GM12878 (cell line): ENCODE measurements at regions not wholly inside any gene's neighbourhood (a gene's known extent, or its start where the extent isn't known, plus 50 kb on each side); places are given as distances from the start of the nearest gene placed in this dataset.

Source experiments
- ATAC-seq: fragments of 200-7000 bp; cut with Tn5 transposase; 3 replicates; pipeline ENCODE4 v1.9.1; 2020; ENCODE audit warnings: mild to moderate bottlenecking, moderate library complexity
- BruUV-seq: library from RNA; stranded (reverse); fragments of 400-500 nt; replicated peaks from 2 replicates; lab custom pipeline; 2021; lab: Mats Ljungman, UMichigan
- CTCF ChIA-PET: fragments of 300-600 bp; sonication (Branson Sonifier 250); formaldehyde crosslinking; extraction: SDS; loops from one replicate; lab custom pipeline; 2021; ENCODE audit warnings: inconsistent platforms; lab: Yijun Ruan, JAX
- POLR2A ChIA-PET: fragments of 350-600 bp; formaldehyde crosslinking; extraction: SDS; loops from one replicate; lab custom pipeline; 2021; ENCODE audit warnings: inconsistent platforms; lab: Charles Lee
- RAD21 ChIA-PET: fragments of 300-600 bp; sonication (Branson Sonifier 250); formaldehyde crosslinking; loops from one replicate; lab custom pipeline; 2023; ENCODE audit warnings: antibody characterized with exemption; ENCODE audit not compliant: unreplicated experiment; lab: Charles Lee
- SMC1A ChIA-PET: fragments of 300-600 bp; sonication (Branson Sonifier 250); formaldehyde crosslinking; loops from one replicate; lab custom pipeline; 2023; ENCODE audit not compliant: unreplicated experiment, uncharacterized antibody; lab: Charles Lee
- DNase-seq: peaks from one replicate; pipeline ENCODE4 v3.0.0-alpha.2; 2011; ENCODE audit warnings: low read depth, low spot score
- FAIRE-seq: peaks from 3 replicates; lab custom pipeline; 2011; peaks lifted over from hg19 to GRCh38; lab: Jason Lieb, UNC
- H2AFZ ChIP-seq: 2 replicates; pipeline ENCODE4 v1.6.0; 2011; ENCODE audit warnings: low read depth, low read length, control low read depth; ENCODE audit not compliant: control insufficient read depth
- H3K27ac ChIP-seq: 2 replicates; pipeline ENCODE4 v1.5.1; 2011; ENCODE audit warnings: control low read depth; ENCODE audit not compliant: control insufficient read depth, insufficient read depth
- H3K27me3 ChIP-seq, 2 experiments: replicated peaks in 1 of 2; 2 replicates each; pipeline versions ENCODE4 v1.6.0 to v1.6.1; 2011; ENCODE audit warnings: low read length in 1 of 2; ENCODE audit not compliant: control insufficient read depth in 2 of 2, insufficient read depth in 2 of 2
- H3K36me3 ChIP-seq, 2 experiments: 2 replicates each; pipeline ENCODE4 v1.5.1; 2011; ENCODE audit warnings: low read length in 1 of 2; ENCODE audit not compliant: control insufficient read depth in 2 of 2, insufficient read depth in 2 of 2
- H3K4me1 ChIP-seq: 2 replicates; pipeline ENCODE4 v1.6.1; 2011; ENCODE audit warnings: mild to moderate bottlenecking, low read length, moderate library complexity, mixed read lengths; ENCODE audit not compliant: control insufficient read depth, insufficient read depth
- H3K4me2 ChIP-seq: 2 replicates; pipeline ENCODE4 v1.6.0; 2011; ENCODE audit warnings: control low read depth; ENCODE audit not compliant: control insufficient read depth, insufficient read depth
- H3K4me3 ChIP-seq: fragments of 200-600 bp; sonication (generic); 2 replicates; pipeline ENCODE4 v1.5.1; 2016
- H3K79me2 ChIP-seq: 2 replicates; pipeline ENCODE4 v1.6.0; 2011; ENCODE audit warnings: low read length; ENCODE audit not compliant: control insufficient read depth, insufficient read depth
- H3K9ac ChIP-seq: 2 replicates; pipeline ENCODE4 v1.8.0; 2011; ENCODE audit warnings: low read length, control low read depth, mixed read lengths; ENCODE audit not compliant: control insufficient read depth, insufficient read depth
- H3K9me3 ChIP-seq: replicated peaks from 3 replicates; pipeline ENCODE4 v1.5.1; 2011; ENCODE audit warnings: mild to moderate bottlenecking, low read length; ENCODE audit not compliant: control insufficient read depth, insufficient read depth
- H4K20me1 ChIP-seq: 2 replicates; pipeline ENCODE4 v1.6.0; 2011; ENCODE audit not compliant: control insufficient read depth, insufficient read depth
- EED ChIP-seq: sonication (generic); IDR thresholded peaks from 2 replicates; pipeline ENCODE4 v1.6.1; 2016; ENCODE audit warnings: antibody characterized with exemption, low read depth
- ESRRA ChIP-seq: IDR thresholded peaks from 2 replicates; pipeline ENCODE4 v1.6.1; 2012; ENCODE audit warnings: mild to moderate bottlenecking, low read length, improper control_type of control experiment
- MXI1 ChIP-seq: fragments of 150-350 bp; IDR thresholded peaks from 2 replicates; pipeline ENCODE4 v1.6.1; 2011; ENCODE audit warnings: low read depth, mild to moderate bottlenecking, inconsistent platforms, low read length, improper control_type of control experiment
- POLR2AphosphoS5 ChIP-seq: IDR thresholded peaks from 2 replicates; pipeline ENCODE4 v1.6.1; 2011; ENCODE audit warnings: mild to moderate bottlenecking, low read length, inconsistent platforms
- RCOR1 ChIP-seq: conservative IDR thresholded peaks from 2 replicates; pipeline ENCODE4 v1.6.1; 2012; ENCODE audit warnings: low read depth, low read length, improper control_type of control experiment
- WGBS: methylation state at CpG from one replicate; pipeline ENCODE4 v1.1.6; 2016; ENCODE audit warnings: low lambda C conversion rate; ENCODE audit not compliant: insufficient replicate concordance, insufficient coverage; ENCODE audit errors: missing lambda C conversion rate; 5-methylcytosine and 5-hydroxymethylcytosine counted together
- in situ Hi-C: fragments of 300-500 bp; cut with MboI; formaldehyde crosslinking; loops from 9 replicates; pipeline ENCODE4 v1.14.3; 2018; ENCODE audit warnings: mixed read lengths
- intact Hi-C: fragments of 100-400 bp; cut with micrococcal nuclease; formaldehyde crosslinking; loops from one replicate; pipeline ENCODE4 v1.14.2; 2022; ENCODE audit not compliant: unreplicated experiment
- TF ChIP-seq, protein P1 (sequence below): fragments of 450-650 bp; formaldehyde crosslinking; IDR thresholded peaks from 2 replicates; pipeline ENCODE4 v1.4.0; 2022; ENCODE audit warnings: mild to moderate bottlenecking, moderate library complexity
- TF ChIP-seq, protein P2 (sequence below): IDR thresholded peaks from 2 replicates; pipeline ENCODE4 v1.6.1; 2012; ENCODE audit warnings: improper control_type of control experiment, low read depth, low read length; ENCODE audit not compliant: insufficient replicate concordance

DNA sequence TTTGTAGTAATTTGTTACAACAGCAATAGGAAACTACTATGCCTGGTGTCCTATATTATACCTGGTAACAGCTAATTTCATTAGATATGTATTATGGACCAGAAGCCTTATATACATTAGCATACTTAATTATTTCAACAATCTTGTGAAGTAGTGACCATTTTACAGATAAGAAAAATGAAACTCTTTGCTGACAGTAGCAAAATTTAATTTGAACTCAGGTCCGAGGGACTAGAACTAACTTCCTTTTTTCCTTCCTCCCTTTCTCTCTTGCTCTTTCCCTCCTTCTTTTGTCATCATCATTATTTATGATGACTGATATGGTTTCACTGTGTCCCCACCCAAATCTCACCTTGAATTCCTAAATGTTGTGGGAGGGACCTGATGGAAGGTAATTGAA lies 482.0 kb downstream of the SNAPC1 start:
- Histone ChIP-seq H3K4me1 (no peaks in the 10 kb centered on the region), H3K9me3 (no peaks in the 10 kb centered on the region), H3K79me2 (no peaks in the 10 kb centered on the region), H3K4me2 (no peak overlapping the region), H3K27ac (no peak overlapping the region), H3K9ac (no peak overlapping the region), H3K4me3 (no peak overlapping the region), H3K36me3 (no peaks in the 10 kb centered on the region), H4K20me1 (no peaks in the 10 kb centered on the region), H3K27me3 (no peaks in the 10 kb centered on the region), H2AFZ (no peak overlapping the region)
- TF ChIP-seq EED, result no peak
- TF ChIP-seq RCOR1, result no peak
- ATAC-seq (no peak), DNase-seq (no peak), FAIRE-seq (no peak)
- ChIA-PET POLR2A (no interaction called here), CTCF (no interaction called here), SMC1A (interaction anchor here (0.7 kb wide), 1 partner anchor 93 kb away, joined by 3 read pairs; no protein-coding TSS in a partner anchor), RAD21 (interaction anchor here (0.7 kb wide), 1 partner anchor 15 kb away, joined by 3 read pairs; no protein-coding TSS in a partner anchor)
- WGBS, result 0% methylated on average over 1 of the region's 1 CpG
- in situ Hi-C loops, result no loop called here
- intact Hi-C loops, result no loop called here
- no TSS peak for BruUV-seq

DNA sequence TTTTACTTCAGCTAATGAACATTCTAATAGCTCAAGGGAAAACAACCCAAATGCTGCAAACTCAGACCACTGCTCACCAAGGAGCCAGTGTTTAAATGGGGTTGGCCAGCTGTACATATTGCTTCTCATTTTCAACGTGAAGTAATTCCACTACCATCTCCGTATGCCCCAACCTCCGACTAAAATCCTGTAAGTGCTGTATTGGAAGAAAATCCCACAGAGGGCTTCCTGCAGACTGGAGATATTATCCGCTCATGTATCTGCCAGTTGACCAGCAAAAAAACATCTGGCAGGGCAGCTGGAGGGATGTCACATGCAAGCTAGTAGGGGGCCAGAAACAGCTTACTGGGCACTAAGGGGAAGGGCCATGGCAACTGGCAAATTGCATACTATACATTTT lies 485.0 kb downstream of the SNAPC1 start:
- POLR2A ChIA-PET, result interaction anchor here (0.6 kb wide), 1 partner anchor 412 kb away, joined by 3 read pairs; no protein-coding TSS in a partner anchor
- Histone ChIP-seq H3K36me3 (no peaks in the 10 kb centered on the region), H3K4me1 (no peaks in the 10 kb centered on the region), H3K9me3 (no peaks in the 10 kb centered on the region), H3K27me3 (no peaks in the 10 kb centered on the region), H3K4me2 (no peak overlapping the region), H3K27ac (no peak overlapping the region), H3K79me2 (no peaks in the 10 kb centered on the region), H4K20me1 (no peaks in the 10 kb centered on the region), H2AFZ (no peak overlapping the region), H3K4me3 (no peak overlapping the region), H3K9ac (no peak overlapping the region)
- no TSS peak for BruUV-seq
- DNase-seq (no peak), ATAC-seq (no peak), FAIRE-seq (no peak)
- SMC1A ChIA-PET, result no interaction called here
- CTCF ChIA-PET, result no interaction called here
- 57% methylated on average over 4 of the region's 4 CpGs for WGBS
- intact Hi-C loops (no loop called here), in situ Hi-C loops (no loop called here)
- RAD21 ChIA-PET, result no interaction called here
- TF ChIP-seq, protein P1, sequence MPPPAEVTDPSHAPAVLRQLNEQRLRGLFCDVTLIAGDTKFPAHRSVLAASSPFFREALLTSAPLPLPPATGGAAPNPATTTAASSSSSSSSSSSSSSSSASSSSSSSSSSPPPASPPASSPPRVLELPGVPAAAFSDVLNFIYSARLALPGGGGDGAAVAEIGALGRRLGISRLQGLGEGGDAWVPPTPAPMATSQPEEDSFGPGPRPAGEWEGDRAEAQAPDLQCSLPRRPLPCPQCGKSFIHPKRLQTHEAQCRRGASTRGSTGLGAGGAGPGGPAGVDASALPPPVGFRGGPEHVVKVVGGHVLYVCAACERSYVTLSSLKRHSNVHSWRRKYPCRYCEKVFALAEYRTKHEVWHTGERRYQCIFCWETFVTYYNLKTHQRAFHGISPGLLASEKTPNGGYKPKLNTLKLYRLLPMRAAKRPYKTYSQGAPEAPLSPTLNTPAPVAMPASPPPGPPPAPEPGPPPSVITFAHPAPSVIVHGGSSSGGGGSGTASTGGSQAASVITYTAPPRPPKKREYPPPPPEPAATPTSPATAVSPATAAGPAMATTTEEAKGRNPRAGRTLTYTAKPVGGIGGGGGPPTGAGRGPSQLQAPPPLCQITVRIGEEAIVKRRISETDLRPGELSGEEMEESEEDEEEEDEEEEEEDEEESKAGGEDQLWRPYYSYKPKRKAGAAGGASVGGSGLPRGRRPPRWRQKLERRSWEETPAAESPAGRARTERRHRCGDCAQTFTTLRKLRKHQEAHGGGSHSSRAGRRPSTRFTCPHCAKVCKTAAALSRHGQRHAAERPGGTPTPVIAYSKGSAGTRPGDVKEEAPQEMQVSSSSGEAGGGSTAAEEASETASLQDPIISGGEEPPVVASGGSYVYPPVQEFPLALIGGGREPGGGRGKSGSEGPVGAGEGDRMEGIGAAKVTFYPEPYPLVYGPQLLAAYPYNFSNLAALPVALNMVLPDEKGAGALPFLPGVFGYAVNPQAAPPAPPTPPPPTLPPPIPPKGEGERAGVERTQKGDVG (CRISPR knock-in tag), result no peak
- TF ChIP-seq MXI1, result no peak
- TF ChIP-seq, protein P2, sequence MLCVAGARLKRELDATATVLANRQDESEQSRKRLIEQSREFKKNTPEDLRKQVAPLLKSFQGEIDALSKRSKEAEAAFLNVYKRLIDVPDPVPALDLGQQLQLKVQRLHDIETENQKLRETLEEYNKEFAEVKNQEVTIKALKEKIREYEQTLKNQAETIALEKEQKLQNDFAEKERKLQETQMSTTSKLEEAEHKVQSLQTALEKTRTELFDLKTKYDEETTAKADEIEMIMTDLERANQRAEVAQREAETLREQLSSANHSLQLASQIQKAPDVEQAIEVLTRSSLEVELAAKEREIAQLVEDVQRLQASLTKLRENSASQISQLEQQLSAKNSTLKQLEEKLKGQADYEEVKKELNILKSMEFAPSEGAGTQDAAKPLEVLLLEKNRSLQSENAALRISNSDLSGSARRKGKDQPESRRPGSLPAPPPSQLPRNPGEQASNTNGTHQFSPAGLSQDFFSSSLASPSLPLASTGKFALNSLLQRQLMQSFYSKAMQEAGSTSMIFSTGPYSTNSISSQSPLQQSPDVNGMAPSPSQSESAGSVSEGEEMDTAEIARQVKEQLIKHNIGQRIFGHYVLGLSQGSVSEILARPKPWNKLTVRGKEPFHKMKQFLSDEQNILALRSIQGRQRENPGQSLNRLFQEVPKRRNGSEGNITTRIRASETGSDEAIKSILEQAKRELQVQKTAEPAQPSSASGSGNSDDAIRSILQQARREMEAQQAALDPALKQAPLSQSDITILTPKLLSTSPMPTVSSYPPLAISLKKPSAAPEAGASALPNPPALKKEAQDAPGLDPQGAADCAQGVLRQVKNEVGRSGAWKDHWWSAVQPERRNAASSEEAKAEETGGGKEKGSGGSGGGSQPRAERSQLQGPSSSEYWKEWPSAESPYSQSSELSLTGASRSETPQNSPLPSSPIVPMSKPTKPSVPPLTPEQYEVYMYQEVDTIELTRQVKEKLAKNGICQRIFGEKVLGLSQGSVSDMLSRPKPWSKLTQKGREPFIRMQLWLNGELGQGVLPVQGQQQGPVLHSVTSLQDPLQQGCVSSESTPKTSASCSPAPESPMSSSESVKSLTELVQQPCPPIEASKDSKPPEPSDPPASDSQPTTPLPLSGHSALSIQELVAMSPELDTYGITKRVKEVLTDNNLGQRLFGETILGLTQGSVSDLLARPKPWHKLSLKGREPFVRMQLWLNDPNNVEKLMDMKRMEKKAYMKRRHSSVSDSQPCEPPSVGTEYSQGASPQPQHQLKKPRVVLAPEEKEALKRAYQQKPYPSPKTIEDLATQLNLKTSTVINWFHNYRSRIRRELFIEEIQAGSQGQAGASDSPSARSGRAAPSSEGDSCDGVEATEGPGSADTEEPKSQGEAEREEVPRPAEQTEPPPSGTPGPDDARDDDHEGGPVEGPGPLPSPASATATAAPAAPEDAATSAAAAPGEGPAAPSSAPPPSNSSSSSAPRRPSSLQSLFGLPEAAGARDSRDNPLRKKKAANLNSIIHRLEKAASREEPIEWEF, result no peak
- no peak for TF ChIP-seq POLR2AphosphoS5
- TF ChIP-seq ESRRA, result no peak
